CD8-positive, alpha-beta memory T cell (primary cell): ENCODE measurements at regions not wholly inside any gene's neighbourhood (a gene's known extent, or its start where the extent isn't known, plus 50 kb on each side); places are given as distances from the start of the nearest gene placed in this dataset.

ENCODE experiments used
- CTCF ChIA-PET: fragments of 350-600 bp; sonication (Branson Sonifier 250); formaldehyde crosslinking; loops from one replicate; lab custom pipeline; 2021; ENCODE audit warnings: antibody characterized with exemption; lab: Charles Lee
- POLR2A ChIA-PET: fragments of 350-600 bp; sonication (Branson Sonifier 250); formaldehyde crosslinking; loops from one replicate; lab custom pipeline; 2021; ENCODE audit warnings: antibody characterized with exemption; lab: Charles Lee
- DNase-seq, 5 donors: peaks; one replicate each; pipeline versions ENCODE4 v3.0.0 to v3.0.0-alpha.2; 2020 to 2022; ENCODE audit warnings: mixed read lengths in 1 of 5
- H3K27ac ChIP-seq: one replicate; pipeline ENCODE4 v1.7.0; 2013; ENCODE audit warnings: low read depth, mild to moderate bottlenecking, low read length, moderate library complexity
- H3K27me3 ChIP-seq: 2 replicates; pipeline ENCODE4 v1.7.0; 2013; ENCODE audit warnings: low read length, mild to moderate bottlenecking; ENCODE audit not compliant: insufficient read depth, poor library complexity, severe bottlenecking
- H3K36me3 ChIP-seq: 2 replicates; pipeline ENCODE4 v1.7.0; 2013; ENCODE audit warnings: mild to moderate bottlenecking, low read length, moderate library complexity; ENCODE audit not compliant: insufficient read depth
- H3K4me1 ChIP-seq: 2 replicates; pipeline ENCODE4 v1.7.0; 2013; ENCODE audit warnings: mild to moderate bottlenecking, low read length, moderate library complexity; ENCODE audit not compliant: insufficient read depth
- H3K4me3 ChIP-seq: 2 replicates; pipeline ENCODE4 v1.7.0; 2013; ENCODE audit warnings: mild to moderate bottlenecking, low read length
- H3K9me3 ChIP-seq: 2 replicates; pipeline ENCODE4 v1.7.0; 2013; ENCODE audit warnings: mild to moderate bottlenecking, low read length
- H3K27ac Mint-ChIP-seq, 8 donors: one replicate each; pipeline ENCODE4 v1.8.0; 2020 to 2021; ENCODE audit warnings: mixed read lengths in 8 of 8, mild to moderate bottlenecking in 6 of 8, inconsistent platforms in 3 of 8, moderate library complexity in 3 of 8
- H3K27me3 Mint-ChIP-seq, 2 donors: one replicate each; pipeline ENCODE4 v1.8.0; 2020 to 2021; ENCODE audit warnings: mixed read lengths in 2 of 2, mild to moderate bottlenecking in 1 of 2, moderate library complexity in 1 of 2
- H3K36me3 Mint-ChIP-seq, 3 donors: one replicate each; pipeline ENCODE4 v1.8.0; 2020 to 2021; ENCODE audit warnings: mixed read lengths in 3 of 3, inconsistent platforms in 1 of 3, mild to moderate bottlenecking in 1 of 3
- H3K4me1 Mint-ChIP-seq, 3 donors: one replicate each; pipeline ENCODE4 v1.8.0; 2020 to 2021; ENCODE audit warnings: mixed read lengths in 3 of 3, inconsistent platforms in 1 of 3, mild to moderate bottlenecking in 1 of 3
- H3K4me3 Mint-ChIP-seq, 7 donors: one replicate each; pipeline ENCODE4 v1.8.0; 2020 to 2021; ENCODE audit warnings: mixed read lengths in 7 of 7, mild to moderate bottlenecking in 6 of 7, moderate library complexity in 4 of 7, inconsistent platforms in 2 of 7
- H3K9me3 Mint-ChIP-seq, 5 donors: one replicate each; pipeline ENCODE4 v1.8.0; 2020 to 2022; ENCODE audit warnings: mixed read lengths in 5 of 5, mild to moderate bottlenecking in 3 of 5, moderate library complexity in 2 of 5, inconsistent platforms in 1 of 5

DNA sequence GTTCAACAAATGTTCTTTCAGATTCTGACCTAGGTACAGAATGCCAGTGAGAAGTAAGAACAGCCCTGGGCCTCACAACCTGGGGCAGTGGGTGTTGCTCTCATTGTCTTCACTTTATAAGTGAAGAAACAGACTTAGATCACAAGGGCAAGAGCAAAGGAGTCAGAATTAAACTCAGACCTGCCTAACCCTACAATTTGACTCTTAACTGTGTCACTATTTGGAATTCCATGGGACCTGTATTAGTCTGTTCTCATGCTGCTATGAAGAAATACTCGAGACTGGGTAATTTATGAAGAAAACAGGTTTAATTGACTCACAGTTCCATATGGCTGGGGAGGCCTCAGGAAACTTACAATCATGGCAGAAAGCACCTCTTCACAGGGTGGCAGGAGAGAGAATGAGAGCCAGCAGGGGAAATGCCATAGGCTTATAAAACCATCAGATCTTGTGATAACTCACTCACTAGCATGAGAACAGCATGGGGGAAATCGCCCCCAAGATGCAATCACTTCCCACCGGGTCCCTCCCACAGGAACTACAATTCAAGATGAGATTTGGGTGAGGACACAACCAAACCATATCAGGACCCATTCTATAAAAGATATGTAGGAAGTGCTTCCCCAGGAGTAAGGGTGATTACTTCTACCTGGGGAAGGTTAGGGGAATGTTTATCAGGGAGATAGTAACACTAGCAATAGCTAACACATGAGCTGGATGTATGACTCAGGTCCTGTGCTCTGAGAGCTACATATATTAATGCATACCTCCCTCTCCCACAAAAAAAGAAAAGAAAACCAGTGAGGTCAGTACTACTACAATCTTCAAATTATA, 270.1 kb downstream of the SOX9 start:
- no peak overlapping the region for H3K27ac ChIP-seq
- H3K4me3 ChIP-seq = no peak overlapping the region
- H3K4me3 Mint-ChIP-seq = no peak overlapping the region
- DNase-seq = no peak
- no peak overlapping the region for H3K27ac Mint-ChIP-seq
- peaks cover 4 to 5% of the 10 kb centered on the region in 2 donors for H3K27me3 Mint-ChIP-seq
- no peaks in the 10 kb centered on the region for H3K27me3 ChIP-seq
- CTCF ChIA-PET = no interaction called here
- H3K36me3 Mint-ChIP-seq = no peaks in the 10 kb centered on the region
- H3K36me3 ChIP-seq = no peaks in the 10 kb centered on the region
- H3K9me3 Mint-ChIP-seq = peaks cover 0 to 3% (median 0%) of the 10 kb centered on the region in 5 donors
- no peaks in the 10 kb centered on the region for H3K9me3 ChIP-seq
- no peaks in the 10 kb centered on the region for H3K4me1 Mint-ChIP-seq
- no peaks in the 10 kb centered on the region for H3K4me1 ChIP-seq
- POLR2A ChIA-PET = no interaction called here

DNA sequence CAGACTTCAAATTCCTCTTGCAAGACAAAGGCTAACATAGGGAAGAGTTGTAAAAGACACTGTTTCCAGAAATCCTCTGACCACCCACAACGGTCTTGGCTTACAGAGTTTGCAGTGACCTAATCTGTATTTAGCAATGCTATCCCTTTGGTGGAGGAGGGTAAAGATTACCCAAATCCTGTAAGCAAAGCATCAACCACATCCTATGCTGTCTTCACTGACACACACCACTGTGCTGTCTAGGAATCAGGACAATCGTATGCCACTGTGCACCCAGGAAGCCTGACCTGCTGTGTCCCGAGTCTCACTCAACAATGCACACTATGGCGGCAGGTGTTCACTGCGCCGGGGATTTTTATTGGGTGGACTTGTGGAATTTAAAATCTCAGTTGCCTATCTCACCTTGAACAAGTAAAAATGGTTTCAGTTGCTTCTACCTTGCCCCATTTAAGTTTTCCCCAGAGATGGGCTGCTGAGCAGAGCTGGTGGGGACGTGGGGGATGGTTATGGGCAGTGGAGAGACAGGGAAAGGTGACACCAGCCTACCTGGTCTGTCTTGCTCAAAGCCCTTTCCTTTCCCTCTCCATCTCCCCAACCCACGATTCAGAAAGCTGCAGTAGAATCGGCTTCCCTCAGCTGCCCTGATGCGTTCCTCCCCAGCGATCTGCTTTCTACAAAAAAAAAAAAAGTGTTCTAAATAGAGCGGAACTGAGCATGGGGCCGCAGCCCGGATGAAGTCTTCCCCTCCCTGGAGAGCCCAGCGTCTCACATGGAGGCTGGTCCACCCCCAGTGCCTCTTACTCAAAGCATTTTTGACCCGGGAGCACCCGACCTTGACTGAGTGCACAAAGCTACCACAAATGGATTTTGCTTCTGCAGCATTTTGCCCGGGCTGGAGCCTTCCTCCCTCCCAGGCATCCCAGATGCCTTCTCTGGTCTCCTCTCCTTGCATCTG, 271.5 kb downstream of the SOX9 start:
- H3K4me3 ChIP-seq = no peak overlapping the region
- no peaks in the 10 kb centered on the region for H3K36me3 ChIP-seq
- H3K9me3 Mint-ChIP-seq = peaks cover 0 to 3% (median 0%) of the 10 kb centered on the region in 5 donors
- ChIA-PET CTCF (no interaction called here), POLR2A (no interaction called here)
- no peak overlapping the region for H3K27ac ChIP-seq
- no peak overlapping the region for H3K4me3 Mint-ChIP-seq
- H3K27ac Mint-ChIP-seq = no peak overlapping the region
- H3K36me3 Mint-ChIP-seq = no peaks in the 10 kb centered on the region
- no peaks in the 10 kb centered on the region for H3K27me3 ChIP-seq
- H3K4me1 ChIP-seq = no peaks in the 10 kb centered on the region
- H3K27me3 Mint-ChIP-seq = peaks cover 0 to 4% of the 10 kb centered on the region in 2 donors
- DNase-seq = no peak
- no peaks in the 10 kb centered on the region for H3K4me1 Mint-ChIP-seq
- no peaks in the 10 kb centered on the region for H3K9me3 ChIP-seq

DNA sequence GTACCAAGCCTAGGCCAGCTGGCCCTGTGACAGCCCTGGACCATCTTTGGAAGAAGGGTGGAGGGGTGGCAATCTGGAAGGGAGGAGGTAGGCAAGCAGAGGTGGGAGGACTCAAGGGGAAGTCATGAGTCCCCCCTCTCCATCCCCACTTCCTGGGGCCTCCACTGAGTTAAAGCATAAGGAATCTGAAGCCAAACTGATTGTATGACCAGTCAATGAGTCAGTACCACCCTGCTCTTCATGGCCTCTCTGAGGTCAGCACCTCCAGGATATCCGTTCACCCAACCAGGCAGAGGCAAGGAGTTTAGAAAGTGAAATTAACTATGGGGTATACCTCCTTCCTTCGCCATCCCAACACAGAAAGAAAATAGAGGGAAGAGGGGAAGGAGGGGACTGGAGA, 272.7 kb downstream of the SOX9 start:
- H3K9me3 Mint-ChIP-seq = peaks cover 0 to 5% (median 0%) of the 10 kb centered on the region in 5 donors
- no peak overlapping the region for H3K27ac ChIP-seq
- CTCF ChIA-PET = no interaction called here
- POLR2A ChIA-PET = no interaction called here
- H3K4me3 ChIP-seq = no peak overlapping the region
- DNase-seq = no peak
- H3K27me3 ChIP-seq = no peaks in the 10 kb centered on the region
- H3K27me3 Mint-ChIP-seq = peaks cover 0 to 2% of the 10 kb centered on the region in 2 donors
- no peaks in the 10 kb centered on the region for H3K4me1 ChIP-seq
- no peaks in the 10 kb centered on the region for H3K36me3 Mint-ChIP-seq
- no peak overlapping the region for H3K27ac Mint-ChIP-seq
- H3K9me3 ChIP-seq = no peaks in the 10 kb centered on the region
- no peaks in the 10 kb centered on the region for H3K36me3 ChIP-seq
- H3K4me3 Mint-ChIP-seq = no peak overlapping the region
- H3K4me1 Mint-ChIP-seq = no peaks in the 10 kb centered on the region

DNA sequence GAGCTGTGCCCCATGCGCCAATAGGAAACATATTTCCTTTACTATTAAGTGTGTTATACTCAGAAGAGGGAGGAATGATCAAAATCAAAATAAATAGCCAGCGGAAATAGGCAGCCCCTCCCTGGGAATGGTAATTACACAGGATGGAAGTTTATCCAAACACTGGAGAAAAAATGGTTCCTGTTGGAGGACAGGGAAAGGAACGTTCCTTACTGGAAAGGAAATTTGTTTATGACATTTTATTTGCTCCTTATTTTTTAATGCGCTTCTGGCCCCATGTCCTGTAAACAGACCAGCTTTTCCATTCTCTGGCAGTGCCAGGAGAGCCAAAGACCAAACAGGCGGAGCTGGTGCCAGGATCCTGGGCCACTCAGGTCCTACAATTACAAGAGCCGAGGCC, 273.7 kb downstream of the SOX9 start:
- H3K9me3 Mint-ChIP-seq = peaks cover 0 to 5% (median 0%) of the 10 kb centered on the region in 5 donors
- ChIA-PET POLR2A (no interaction called here), CTCF (no interaction called here)
- Histone ChIP-seq H3K9me3 (no peaks in the 10 kb centered on the region), H3K36me3 (no peaks in the 10 kb centered on the region), H3K27me3 (no peaks in the 10 kb centered on the region), H3K4me3 (no peak overlapping the region), H3K27ac (no peak overlapping the region), H3K4me1 (no peaks in the 10 kb centered on the region)
- H3K27ac Mint-ChIP-seq = no peak overlapping the region
- no peaks in the 10 kb centered on the region for H3K4me1 Mint-ChIP-seq
- H3K27me3 Mint-ChIP-seq = peaks cover 0 to 2% of the 10 kb centered on the region in 2 donors
- H3K36me3 Mint-ChIP-seq = no peaks in the 10 kb centered on the region
- DNase-seq = no peak
- no peak overlapping the region for H3K4me3 Mint-ChIP-seq

DNA sequence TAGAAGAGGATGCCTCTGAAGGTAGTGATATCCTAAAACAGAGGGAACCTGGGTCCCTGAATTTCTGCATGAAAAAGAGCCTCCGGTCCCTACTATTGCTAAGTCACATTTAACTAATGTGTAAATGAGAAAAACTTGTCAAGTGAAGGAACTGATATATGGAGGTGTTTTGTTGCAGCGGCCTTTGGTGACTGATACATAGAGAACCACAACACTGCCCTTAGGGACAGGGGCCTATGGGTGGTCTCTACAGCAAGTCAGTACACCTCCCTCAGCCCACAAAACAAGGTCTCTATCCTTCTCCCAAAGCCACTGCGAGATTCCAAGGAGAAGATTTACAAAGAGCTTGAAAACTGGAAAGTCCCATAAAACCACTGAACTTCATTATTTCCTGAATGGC, 275.3 kb downstream of the SOX9 start:
- Histone ChIP-seq H3K36me3 (no peaks in the 10 kb centered on the region), H3K27me3 (no peaks in the 10 kb centered on the region), H3K9me3 (no peaks in the 10 kb centered on the region), H3K27ac (no peak overlapping the region), H3K4me3 (no peak overlapping the region), H3K4me1 (no peaks in the 10 kb centered on the region)
- Mint-ChIP-seq H3K9me3 (peaks cover 0 to 7% (median 0%) of the 10 kb centered on the region in 5 donors), H3K4me3 (no peak overlapping the region), H3K27ac (no peak overlapping the region), H3K27me3 (peaks cover 0 to 2% of the 10 kb centered on the region in 2 donors), H3K4me1 (no peaks in the 10 kb centered on the region), H3K36me3 (no peaks in the 10 kb centered on the region)
- ChIA-PET CTCF (no interaction called here), POLR2A (no interaction called here)
- no peak for DNase-seq

DNA sequence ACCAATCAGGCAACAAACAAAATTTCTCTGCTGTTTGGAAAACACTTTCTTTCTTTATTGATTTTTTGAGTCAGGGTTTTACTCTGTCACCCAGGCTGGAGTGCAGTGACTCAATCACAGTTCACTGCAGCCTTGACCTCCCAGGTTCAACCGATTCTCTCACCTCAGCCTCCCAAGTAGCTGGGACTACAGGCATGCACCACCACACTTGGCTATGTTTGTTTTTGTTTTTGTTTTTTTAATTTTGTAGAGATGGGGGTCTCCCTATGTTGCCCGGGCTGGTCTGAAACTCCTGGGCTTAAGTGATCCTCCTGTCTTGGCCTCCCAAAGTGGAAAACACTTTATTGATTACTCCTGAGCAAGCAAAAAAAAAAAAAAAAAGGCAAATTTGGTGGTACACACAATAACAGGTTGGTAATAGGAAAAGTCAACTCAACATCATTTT, 276.4 kb downstream of the SOX9 start:
- Histone ChIP-seq H3K4me1 (no peaks in the 10 kb centered on the region), H3K36me3 (no peaks in the 10 kb centered on the region), H3K27me3 (no peaks in the 10 kb centered on the region), H3K4me3 (no peak overlapping the region), H3K9me3 (no peaks in the 10 kb centered on the region), H3K27ac (no peak overlapping the region)
- Mint-ChIP-seq H3K36me3 (no peaks in the 10 kb centered on the region), H3K4me1 (no peaks in the 10 kb centered on the region), H3K9me3 (peaks cover 0 to 7% (median 2%) of the 10 kb centered on the region in 5 donors), H3K27me3 (peaks cover 0 to 2% of the 10 kb centered on the region in 2 donors), H3K4me3 (no peak overlapping the region), H3K27ac (no peak overlapping the region)
- CTCF ChIA-PET = no interaction called here
- POLR2A ChIA-PET = no interaction called here
- no peak for DNase-seq

DNA sequence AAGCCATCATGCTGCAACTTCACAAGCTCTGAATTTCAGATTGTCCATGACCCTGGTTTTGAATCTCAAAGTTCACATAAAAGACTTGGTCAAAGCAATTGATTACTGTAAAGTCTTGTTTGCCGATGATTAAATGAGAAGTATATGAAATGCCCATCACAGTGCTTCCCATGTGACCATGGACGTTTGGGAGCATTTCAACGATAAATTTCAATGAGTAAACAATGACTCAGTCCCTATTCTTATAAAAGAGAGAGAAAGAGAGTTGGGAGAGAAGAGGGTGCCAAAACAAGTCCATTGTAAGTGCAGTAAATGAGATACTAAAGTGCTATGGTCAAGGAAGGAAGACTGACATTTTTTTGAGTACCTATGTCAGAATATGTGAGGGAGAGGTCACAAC, 276.9 kb downstream of the SOX9 start:
- POLR2A ChIA-PET = no interaction called here
- peaks cover 0 to 7% (median 2%) of the 10 kb centered on the region in 5 donors for H3K9me3 Mint-ChIP-seq
- Histone ChIP-seq H3K36me3 (no peaks in the 10 kb centered on the region), H3K27ac (no peak overlapping the region), H3K9me3 (no peaks in the 10 kb centered on the region), H3K4me1 (no peaks in the 10 kb centered on the region), H3K27me3 (no peaks in the 10 kb centered on the region), H3K4me3 (no peak overlapping the region)
- H3K27ac Mint-ChIP-seq = no peak overlapping the region
- no peaks in the 10 kb centered on the region for H3K36me3 Mint-ChIP-seq
- H3K27me3 Mint-ChIP-seq = peaks cover 0 to 2% of the 10 kb centered on the region in 2 donors
- CTCF ChIA-PET = no interaction called here
- DNase-seq = no peak
- no peak overlapping the region for H3K4me3 Mint-ChIP-seq
- H3K4me1 Mint-ChIP-seq = no peaks in the 10 kb centered on the region

DNA sequence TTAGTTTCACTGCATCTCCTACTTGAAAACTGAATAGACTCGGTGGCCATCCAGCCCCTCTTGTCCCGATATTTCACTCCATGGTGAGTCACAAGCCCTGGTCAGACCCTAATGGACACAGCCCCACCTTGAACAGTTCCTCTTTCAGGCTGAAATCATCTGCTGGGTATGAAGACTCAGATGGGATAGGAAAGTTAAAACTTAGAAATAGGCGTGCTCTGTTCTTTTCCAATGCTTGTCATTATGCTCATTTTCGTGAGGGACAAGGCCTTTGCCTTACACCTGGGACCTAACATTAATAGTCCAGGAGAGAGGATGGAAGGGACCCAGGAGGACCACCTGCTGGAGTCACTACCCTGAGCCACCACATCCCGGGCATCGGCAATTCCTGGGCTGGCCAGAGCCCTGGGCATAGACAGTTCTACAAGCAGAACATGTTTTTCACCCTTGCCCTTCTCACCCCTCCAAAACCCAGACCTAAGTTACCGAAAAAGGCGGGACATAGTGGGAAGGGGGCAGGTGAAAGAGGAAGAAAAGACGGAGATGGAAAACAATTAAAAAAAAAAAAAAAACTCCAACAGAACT, 278.3 kb downstream of the SOX9 start:
- H3K36me3 ChIP-seq = no peaks in the 10 kb centered on the region
- H3K4me1 ChIP-seq = no peaks in the 10 kb centered on the region
- Mint-ChIP-seq H3K4me3 (no peak overlapping the region), H3K4me1 (no peaks in the 10 kb centered on the region), H3K27me3 (peaks cover 0 to 5% of the 10 kb centered on the region in 2 donors), H3K36me3 (no peaks in the 10 kb centered on the region), H3K9me3 (peaks cover 0 to 7% (median 2%) of the 10 kb centered on the region in 5 donors), H3K27ac (no peak overlapping the region)
- H3K4me3 ChIP-seq = no peak overlapping the region
- POLR2A ChIA-PET = no interaction called here
- no peak overlapping the region for H3K27ac ChIP-seq
- no peaks in the 10 kb centered on the region for H3K9me3 ChIP-seq
- DNase-seq = no peak
- H3K27me3 ChIP-seq = no peaks in the 10 kb centered on the region
- CTCF ChIA-PET = no interaction called here
